ENCODE measurements at regions not wholly inside any gene's neighbourhood (a gene's known extent, or its start where the extent isn't known, plus 50 kb on each side); places are given as distances from the start of the nearest gene placed in this dataset.

GRCh38 chr10:43940898-43941837 is 292.5 kb upstream of the ZNF32 start:
- Mint-ChIP-seq H3K36me3 (ENCODE audit: insufficient read depth) (no peaks in the 10 kb centered on the region), H3K27me3 (peaks cover 6% of the 10 kb centered on the region), H3K4me1 (ENCODE audit: low read depth) (no peaks in the 10 kb centered on the region), H3K4me3 (ENCODE audit: low read depth) (no peak overlapping the region), H3K9me3 (ENCODE audit: low read depth) (peaks cover 8% of the 10 kb centered on the region), H3K27ac (no peak overlapping the region)
- TF ChIP-seq CTCF (IDR thresholded peaks at IDR 0.05; ENCODE audit: unreplicated experiment) = no peak
- DNase-seq (ENCODE audit: low spot score, unreplicated experiment) = no peak

- peaks cover 13% of the 10 kb centered on the region for H3K9me3 Mint-ChIP-seq (ENCODE audit: low read depth)
- no peak overlapping the region for H3K4me3 Mint-ChIP-seq (ENCODE audit: low read depth)
- H3K27me3 Mint-ChIP-seq = peaks cover 6% of the 10 kb centered on the region
- no peak for DNase-seq (ENCODE audit: low spot score, unreplicated experiment)
- no peaks in the 10 kb centered on the region for H3K4me1 Mint-ChIP-seq (ENCODE audit: low read depth)
- no peak overlapping the region for H3K27ac Mint-ChIP-seq
- no peaks in the 10 kb centered on the region for H3K36me3 Mint-ChIP-seq (ENCODE audit: insufficient read depth)
- TF ChIP-seq CTCF (IDR thresholded peaks at IDR 0.05; ENCODE audit: unreplicated experiment) = no peak
Observed at GRCh38 chr10:43939939-43940820, 291.5 kb upstream of the ZNF32 start.

- Mint-ChIP-seq H3K4me1 (ENCODE audit: low read depth) (no peaks in the 10 kb centered on the region), H3K27me3 (peaks cover 6% of the 10 kb centered on the region), H3K36me3 (ENCODE audit: insufficient read depth) (no peaks in the 10 kb centered on the region), H3K9me3 (ENCODE audit: low read depth) (peaks cover 13% of the 10 kb centered on the region), H3K27ac (no peak overlapping the region), H3K4me3 (ENCODE audit: low read depth) (no peak overlapping the region)
- no peak for TF ChIP-seq CTCF (IDR thresholded peaks at IDR 0.05; ENCODE audit: unreplicated experiment)
- DNase-seq (ENCODE audit: low spot score, unreplicated experiment) = no peak
Observed at GRCh38 chr10:43939389-43939938, 290.8 kb upstream of the ZNF32 start.

GRCh38 chr10:43938810-43939209 is 290.1 kb upstream of the ZNF32 start:
- no peak for TF ChIP-seq CTCF (IDR thresholded peaks at IDR 0.05; ENCODE audit: unreplicated experiment)
- peaks cover 6% of the 10 kb centered on the region for H3K27me3 Mint-ChIP-seq

More at GRCh38 chr10:43938810-43939209, 290.1 kb upstream of the ZNF32 start:
- no peak for DNase-seq (ENCODE audit: low spot score, unreplicated experiment)
- Mint-ChIP-seq H3K36me3 (ENCODE audit: insufficient read depth) (no peaks in the 10 kb centered on the region), H3K4me3 (ENCODE audit: low read depth) (no peak overlapping the region), H3K27ac (no peak overlapping the region), H3K9me3 (ENCODE audit: low read depth) (peaks cover 13% of the 10 kb centered on the region), H3K4me1 (ENCODE audit: low read depth) (no peaks in the 10 kb centered on the region)
